ENCODE measurements at regions not wholly inside any gene's neighbourhood (a gene's known extent, or its start where the extent isn't known, plus 50 kb on each side); places are given as distances from the start of the nearest gene placed in this dataset.

GRCh38 chr5:145105384-145105783 lies 729.8 kb downstream of the PRELID2 start:
- TF ChIP-seq CTCF (IDR thresholded peaks at IDR 0.05; ENCODE audit: low read length) (no peak), EZH2 (IDR thresholded peaks at IDR 0.05; ENCODE audit: borderline replicate concordance, low read length) (no peak)

Measured in OCI-LY1 (cell line).